GM23338 (cell line): ENCODE measurements at regions not wholly inside any gene's neighbourhood (a gene's known extent, or its start where the extent isn't known, plus 50 kb on each side); places are given as distances from the start of the nearest gene placed in this dataset.

Experiments
- ATAC-seq: fragments of 200-7000 bp; cut with Tn5 transposase; 3 replicates; pipeline ENCODE4 v1.9.1; 2020
- DNase-seq: peaks from one replicate; pipeline ENCODE4 v3.0.0-alpha.2; 2015; ENCODE audit warnings: low spot score
- H2AFZ ChIP-seq: fragments of 200-600 bp; sonication (generic); 2 replicates; pipeline ENCODE4 v1.8.0; 2016; ENCODE audit warnings: antibody characterized with exemption, mild to moderate bottlenecking, moderate library complexity
- H3F3A ChIP-seq: fragments of 200-600 bp; sonication (generic); replicated peaks from 2 replicates; pipeline ENCODE4 v1.8.0; 2017; ENCODE audit warnings: antibody characterized with exemption, mixed run types, low read depth
- H3K27ac ChIP-seq: fragments of 200-600 bp; sonication (generic); 2 replicates; pipeline ENCODE4 v1.6.1; 2016; ENCODE audit warnings: low read depth
- H3K27me3 ChIP-seq: fragments of 200-600 bp; sonication (generic); 2 replicates; pipeline ENCODE4 v1.8.0; 2016; ENCODE audit warnings: mild to moderate bottlenecking, mixed run types, moderate library complexity; ENCODE audit not compliant: insufficient read depth
- H3K36me3 ChIP-seq: fragments of 200-600 bp; sonication (generic); 2 replicates; pipeline ENCODE4 v1.8.0; 2016; ENCODE audit warnings: mild to moderate bottlenecking; ENCODE audit not compliant: insufficient read depth
- H3K4me1 ChIP-seq: fragments of 200-600 bp; sonication (generic); 2 replicates; pipeline ENCODE4 v1.8.0; 2016; ENCODE audit warnings: mild to moderate bottlenecking, moderate library complexity; ENCODE audit not compliant: insufficient read depth
- H3K4me2 ChIP-seq: fragments of 200-600 bp; sonication (generic); 2 replicates; pipeline ENCODE4 v1.7.1; 2017; ENCODE audit warnings: mixed run types
- H3K4me3 ChIP-seq: fragments of 200-600 bp; sonication (generic); 2 replicates; pipeline ENCODE4 v1.6.1; 2016; ENCODE audit warnings: mixed run types
- H3K79me2 ChIP-seq: fragments of 200-600 bp; sonication (generic); replicated peaks from 2 replicates; pipeline ENCODE4 v1.8.0; 2017; ENCODE audit warnings: mild to moderate bottlenecking; ENCODE audit not compliant: insufficient read depth
- H3K9me2 ChIP-seq: fragments of 200-600 bp; sonication (generic); 2 replicates; pipeline ENCODE4 v1.8.0; 2017; ENCODE audit not compliant: insufficient read depth
- H4K20me1 ChIP-seq: fragments of 200-600 bp; sonication (generic); replicated peaks from 2 replicates; pipeline ENCODE4 v1.8.0; 2017; ENCODE audit warnings: mild to moderate bottlenecking; ENCODE audit not compliant: insufficient read depth
- H3K27ac Mint-ChIP-seq: 2 replicates; pipeline ENCODE4 v1.8.0; 2020; ENCODE audit warnings: inconsistent platforms, mild to moderate bottlenecking, moderate library complexity, mixed read lengths
- H3K27me3 Mint-ChIP-seq: 3 replicates; pipeline ENCODE4 v1.8.0; 2022; ENCODE audit warnings: low read depth, mild to moderate bottlenecking, moderate library complexity, mixed read lengths, inconsistent platforms; ENCODE audit not compliant: insufficient read depth, poor library complexity
- H3K36me3 Mint-ChIP-seq: 3 replicates; pipeline ENCODE4 v1.8.0; 2021; ENCODE audit warnings: low read depth, mild to moderate bottlenecking, inconsistent platforms, moderate library complexity, mixed read lengths
- H3K4me1 Mint-ChIP-seq: 3 replicates; pipeline ENCODE4 v1.8.0; 2020; ENCODE audit warnings: mild to moderate bottlenecking, inconsistent platforms, mixed read lengths
- H3K4me3 Mint-ChIP-seq: 3 replicates; pipeline ENCODE4 v1.8.0; 2021; ENCODE audit warnings: moderate library complexity, mild to moderate bottlenecking, inconsistent platforms, mixed read lengths
- H3K9me3 Mint-ChIP-seq: 3 replicates; pipeline ENCODE4 v1.8.0; 2020; ENCODE audit warnings: moderate library complexity, mild to moderate bottlenecking, inconsistent platforms, mixed read lengths
- CREB1 ChIP-seq: fragments of 250-450 bp; sonication (Bioruptor Pico); IDR thresholded peaks from 2 replicates; pipeline ENCODE4 v1.5.0; 2020; ENCODE audit warnings: low read depth, mild to moderate bottlenecking, moderate library complexity
- ETS1 ChIP-seq: IDR thresholded peaks from 2 replicates; pipeline ENCODE4 v1.6.1; 2016; ENCODE audit warnings: antibody characterized with exemption
- EZH2 ChIP-seq: fragments of 200-600 bp; sonication (generic); IDR thresholded peaks from one replicate; pipeline ENCODE4 v1.8.0; 2017; ENCODE audit warnings: antibody characterized with exemption, mild to moderate bottlenecking, low read depth; ENCODE audit not compliant: unreplicated experiment
- EZH2phosphoT487 ChIP-seq: fragments of 200-600 bp; sonication (generic); IDR thresholded peaks from one replicate; pipeline ENCODE4 v1.8.1; 2018; ENCODE audit warnings: antibody characterized with exemption; ENCODE audit not compliant: unreplicated experiment
- JUNB ChIP-seq: IDR thresholded peaks from one replicate; pipeline ENCODE4 v1.6.1; 2016; ENCODE audit warnings: antibody characterized with exemption; ENCODE audit not compliant: unreplicated experiment
- NANOG ChIP-seq: IDR thresholded peaks from 2 replicates; pipeline ENCODE4 v1.6.1; 2016; ENCODE audit warnings: antibody characterized with exemption, borderline replicate concordance
- POLR2AphosphoS5 ChIP-seq: IDR thresholded peaks from 2 replicates; pipeline ENCODE4 v1.6.1; 2016; ENCODE audit warnings: antibody characterized with exemption, low read depth
- REST ChIP-seq: IDR thresholded peaks from one replicate; pipeline ENCODE4 v1.6.1; 2018; ENCODE audit warnings: antibody characterized with exemption; ENCODE audit not compliant: unreplicated experiment
- STAT1 ChIP-seq: IDR thresholded peaks from one replicate; pipeline ENCODE4 v1.6.1; 2016; ENCODE audit warnings: antibody characterized with exemption; ENCODE audit not compliant: unreplicated experiment
- ZNF114 ChIP-seq: fragments of 250-450 bp; sonication (Bioruptor Pico); IDR thresholded peaks from 2 replicates; pipeline ENCODE4 v1.5.0; 2020; ENCODE audit warnings: mild to moderate bottlenecking, moderate library complexity
- ZNF331 ChIP-seq: fragments of 250-450 bp; sonication (Bioruptor Pico); IDR thresholded peaks from 2 replicates; pipeline ENCODE4 v1.5.0; 2020; ENCODE audit warnings: low read depth, mild to moderate bottlenecking, moderate library complexity
- TF ChIP-seq, protein P1 (sequence below): fragments of 250-450 bp; sonication (Bioruptor Pico); IDR thresholded peaks from 2 replicates; pipeline ENCODE4 v1.5.0; 2020; ENCODE audit warnings: mild to moderate bottlenecking, moderate library complexity
- TF ChIP-seq, protein P2 (sequence below), 2 experiments: fragments of 200-600 bp in 1 of 2; sonication (generic) in 1 of 2; conservative IDR thresholded peaks; 2 replicates each; pipeline versions ENCODE4 v1.5.1 to v1.6.1; 2016 to 2017; ENCODE audit warnings: antibody characterized with exemption in 2 of 2, low read depth in 2 of 2, mild to moderate bottlenecking in 2 of 2, moderate library complexity in 1 of 2

- H3K4me1 Mint-ChIP-seq = no peaks in the 10 kb centered on the region
- no peak overlapping the region for H3K4me2 ChIP-seq
- ATAC-seq (no peak), DNase-seq (no peak)
- H3K4me1 ChIP-seq = no peaks in the 10 kb centered on the region
- H3K4me3 Mint-ChIP-seq = no peak overlapping the region
- peaks cover 6% of the 10 kb centered on the region; the same call in 2 of the 3 replicates for H3K9me3 Mint-ChIP-seq
- no peaks in the 10 kb centered on the region for H3K9me2 ChIP-seq
- no peak overlapping the region for H3K27ac Mint-ChIP-seq
- H3K27me3 ChIP-seq = no peaks in the 10 kb centered on the region
- H3K79me2 ChIP-seq = no peaks in the 10 kb centered on the region
- no peak overlapping the region for H2AFZ ChIP-seq
- H3K27me3 Mint-ChIP-seq = no peaks in the 10 kb centered on the region
- no peaks in the 10 kb centered on the region for H3K36me3 ChIP-seq
- H3K27ac ChIP-seq = no peak overlapping the region
- H3K4me3 ChIP-seq = no peak overlapping the region
- TF ChIP-seq, protein P1, sequence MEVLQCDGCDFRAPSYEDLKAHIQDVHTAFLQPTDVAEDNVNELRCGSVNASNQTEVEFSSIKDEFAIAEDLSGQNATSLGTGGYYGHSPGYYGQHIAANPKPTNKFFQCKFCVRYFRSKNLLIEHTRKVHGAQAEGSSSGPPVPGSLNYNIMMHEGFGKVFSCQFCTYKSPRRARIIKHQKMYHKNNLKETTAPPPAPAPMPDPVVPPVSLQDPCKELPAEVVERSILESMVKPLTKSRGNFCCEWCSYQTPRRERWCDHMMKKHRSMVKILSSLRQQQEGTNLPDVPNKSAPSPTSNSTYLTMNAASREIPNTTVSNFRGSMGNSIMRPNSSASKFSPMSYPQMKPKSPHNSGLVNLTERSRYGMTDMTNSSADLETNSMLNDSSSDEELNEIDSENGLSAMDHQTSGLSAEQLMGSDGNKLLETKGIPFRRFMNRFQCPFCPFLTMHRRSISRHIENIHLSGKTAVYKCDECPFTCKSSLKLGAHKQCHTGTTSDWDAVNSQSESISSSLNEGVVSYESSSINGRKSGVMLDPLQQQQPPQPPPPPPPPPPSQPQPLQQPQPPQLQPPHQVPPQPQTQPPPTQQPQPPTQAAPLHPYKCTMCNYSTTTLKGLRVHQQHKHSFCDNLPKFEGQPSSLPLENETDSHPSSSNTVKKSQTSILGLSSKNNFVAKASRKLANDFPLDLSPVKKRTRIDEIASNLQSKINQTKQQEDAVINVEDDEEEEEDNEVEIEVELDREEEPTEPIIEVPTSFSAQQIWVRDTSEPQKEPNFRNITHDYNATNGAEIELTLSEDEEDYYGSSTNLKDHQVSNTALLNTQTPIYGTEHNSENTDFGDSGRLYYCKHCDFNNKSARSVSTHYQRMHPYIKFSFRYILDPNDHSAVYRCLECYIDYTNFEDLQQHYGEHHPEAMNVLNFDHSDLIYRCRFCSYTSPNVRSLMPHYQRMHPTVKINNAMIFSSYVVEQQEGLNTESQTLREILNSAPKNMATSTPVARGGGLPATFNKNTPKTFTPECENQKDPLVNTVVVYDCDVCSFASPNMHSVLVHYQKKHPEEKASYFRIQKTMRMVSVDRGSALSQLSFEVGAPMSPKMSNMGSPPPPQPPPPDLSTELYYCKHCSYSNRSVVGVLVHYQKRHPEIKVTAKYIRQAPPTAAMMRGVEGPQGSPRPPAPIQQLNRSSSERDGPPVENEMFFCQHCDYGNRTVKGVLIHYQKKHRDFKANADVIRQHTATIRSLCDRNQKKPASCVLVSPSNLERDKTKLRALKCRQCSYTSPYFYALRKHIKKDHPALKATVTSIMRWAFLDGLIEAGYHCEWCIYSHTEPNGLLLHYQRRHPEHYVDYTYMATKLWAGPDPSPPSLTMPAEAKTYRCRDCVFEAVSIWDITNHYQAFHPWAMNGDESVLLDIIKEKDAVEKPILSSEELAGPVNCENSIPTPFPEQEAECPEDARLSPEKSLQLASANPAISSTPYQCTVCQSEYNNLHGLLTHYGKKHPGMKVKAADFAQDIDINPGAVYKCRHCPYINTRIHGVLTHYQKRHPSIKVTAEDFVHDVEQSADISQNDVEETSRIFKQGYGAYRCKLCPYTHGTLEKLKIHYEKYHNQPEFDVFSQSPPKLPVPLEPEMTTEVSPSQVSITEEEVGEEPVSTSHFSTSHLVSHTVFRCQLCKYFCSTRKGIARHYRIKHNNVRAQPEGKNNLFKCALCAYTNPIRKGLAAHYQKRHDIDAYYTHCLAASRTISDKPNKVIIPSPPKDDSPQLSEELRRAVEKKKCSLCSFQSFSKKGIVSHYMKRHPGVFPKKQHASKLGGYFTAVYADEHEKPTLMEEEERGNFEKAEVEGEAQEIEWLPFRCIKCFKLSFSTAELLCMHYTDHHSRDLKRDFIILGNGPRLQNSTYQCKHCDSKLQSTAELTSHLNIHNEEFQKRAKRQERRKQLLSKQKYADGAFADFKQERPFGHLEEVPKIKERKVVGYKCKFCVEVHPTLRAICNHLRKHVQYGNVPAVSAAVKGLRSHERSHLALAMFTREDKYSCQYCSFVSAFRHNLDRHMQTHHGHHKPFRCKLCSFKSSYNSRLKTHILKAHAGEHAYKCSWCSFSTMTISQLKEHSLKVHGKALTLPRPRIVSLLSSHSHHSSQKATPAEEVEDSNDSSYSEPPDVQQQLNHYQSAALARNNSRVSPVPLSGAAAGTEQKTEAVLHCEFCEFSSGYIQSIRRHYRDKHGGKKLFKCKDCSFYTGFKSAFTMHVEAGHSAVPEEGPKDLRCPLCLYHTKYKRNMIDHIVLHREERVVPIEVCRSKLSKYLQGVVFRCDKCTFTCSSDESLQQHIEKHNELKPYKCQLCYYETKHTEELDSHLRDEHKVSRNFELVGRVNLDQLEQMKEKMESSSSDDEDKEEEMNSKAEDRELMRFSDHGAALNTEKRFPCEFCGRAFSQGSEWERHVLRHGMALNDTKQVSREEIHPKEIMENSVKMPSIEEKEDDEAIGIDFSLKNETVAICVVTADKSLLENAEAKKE (CRISPR knock-in tag) = no peak
- TF ChIP-seq CREB1 (CRISPR knock-in tag) (no peak), EZH2 (no peak), EZH2phosphoT487 (no peak), ZNF331 (CRISPR knock-in tag) (no peak), POLR2AphosphoS5 (no peak), STAT1 (no peak), REST (no peak), JUNB (no peak), ETS1 (no peak), NANOG (no peak), ZNF114 (CRISPR knock-in tag) (no peak)
- TF ChIP-seq, protein P2, sequence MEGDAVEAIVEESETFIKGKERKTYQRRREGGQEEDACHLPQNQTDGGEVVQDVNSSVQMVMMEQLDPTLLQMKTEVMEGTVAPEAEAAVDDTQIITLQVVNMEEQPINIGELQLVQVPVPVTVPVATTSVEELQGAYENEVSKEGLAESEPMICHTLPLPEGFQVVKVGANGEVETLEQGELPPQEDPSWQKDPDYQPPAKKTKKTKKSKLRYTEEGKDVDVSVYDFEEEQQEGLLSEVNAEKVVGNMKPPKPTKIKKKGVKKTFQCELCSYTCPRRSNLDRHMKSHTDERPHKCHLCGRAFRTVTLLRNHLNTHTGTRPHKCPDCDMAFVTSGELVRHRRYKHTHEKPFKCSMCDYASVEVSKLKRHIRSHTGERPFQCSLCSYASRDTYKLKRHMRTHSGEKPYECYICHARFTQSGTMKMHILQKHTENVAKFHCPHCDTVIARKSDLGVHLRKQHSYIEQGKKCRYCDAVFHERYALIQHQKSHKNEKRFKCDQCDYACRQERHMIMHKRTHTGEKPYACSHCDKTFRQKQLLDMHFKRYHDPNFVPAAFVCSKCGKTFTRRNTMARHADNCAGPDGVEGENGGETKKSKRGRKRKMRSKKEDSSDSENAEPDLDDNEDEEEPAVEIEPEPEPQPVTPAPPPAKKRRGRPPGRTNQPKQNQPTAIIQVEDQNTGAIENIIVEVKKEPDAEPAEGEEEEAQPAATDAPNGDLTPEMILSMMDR (conservative IDR thresholded peaks at IDR 0.05; ENCODE audit: low read depth in 2 of 2) = no peak
- H4K20me1 ChIP-seq = no peaks in the 10 kb centered on the region
- H3F3A ChIP-seq = no peaks in the 10 kb centered on the region
- H3K36me3 Mint-ChIP-seq = no peaks in the 10 kb centered on the region
These were observed 321.9 kb downstream of the CBLN1 start for GRCh38 chr16:48959747-48960146.
